ENCODE measurements at regions not wholly inside any gene's neighbourhood (a gene's known extent, or its start where the extent isn't known, plus 50 kb on each side); places are given as distances from the start of the nearest gene placed in this dataset.

DNA sequence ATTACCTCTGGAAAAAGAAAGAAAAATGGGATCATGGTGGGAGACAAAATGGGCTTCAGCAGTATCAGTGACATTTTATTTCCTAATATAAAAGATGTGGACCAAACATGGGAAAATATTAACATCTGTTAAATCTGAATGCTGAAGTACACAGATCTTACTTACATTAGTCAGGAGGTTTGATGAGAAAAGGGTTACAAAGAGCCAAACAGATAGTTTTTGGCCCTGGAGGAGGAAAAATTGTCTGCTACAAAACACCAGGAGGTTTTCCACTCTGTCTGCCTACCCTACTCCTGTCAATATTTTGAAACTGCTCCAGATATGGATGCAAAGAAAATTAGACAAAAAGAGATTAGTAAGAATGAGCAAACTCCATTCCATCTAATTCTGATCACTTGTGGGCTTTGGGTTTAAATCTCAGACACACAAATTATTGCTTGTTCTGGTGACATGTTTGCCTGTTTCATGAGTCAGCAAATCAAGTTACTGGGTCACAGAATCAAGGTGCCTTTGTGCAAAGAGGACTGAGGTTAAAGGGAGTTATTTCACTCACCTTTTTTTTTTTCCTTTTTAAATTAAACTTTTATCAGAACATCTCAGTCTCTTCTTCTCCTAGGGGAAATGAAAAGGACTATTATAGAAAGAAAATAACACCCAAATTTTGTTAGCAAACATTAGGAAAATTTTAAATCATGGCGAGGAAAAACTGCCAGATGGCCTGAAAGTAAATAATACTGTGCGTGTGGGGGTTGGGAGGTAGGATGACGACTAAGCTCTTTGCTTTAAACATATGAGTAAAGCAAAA is 87.0 kb upstream of the SPATS2L start:
- DNase-seq, result no peak

GRCh38 chr2:200220251-200220650 is 86.2 kb upstream of the SPATS2L start:
- no peak for DNase-seq

DNA sequence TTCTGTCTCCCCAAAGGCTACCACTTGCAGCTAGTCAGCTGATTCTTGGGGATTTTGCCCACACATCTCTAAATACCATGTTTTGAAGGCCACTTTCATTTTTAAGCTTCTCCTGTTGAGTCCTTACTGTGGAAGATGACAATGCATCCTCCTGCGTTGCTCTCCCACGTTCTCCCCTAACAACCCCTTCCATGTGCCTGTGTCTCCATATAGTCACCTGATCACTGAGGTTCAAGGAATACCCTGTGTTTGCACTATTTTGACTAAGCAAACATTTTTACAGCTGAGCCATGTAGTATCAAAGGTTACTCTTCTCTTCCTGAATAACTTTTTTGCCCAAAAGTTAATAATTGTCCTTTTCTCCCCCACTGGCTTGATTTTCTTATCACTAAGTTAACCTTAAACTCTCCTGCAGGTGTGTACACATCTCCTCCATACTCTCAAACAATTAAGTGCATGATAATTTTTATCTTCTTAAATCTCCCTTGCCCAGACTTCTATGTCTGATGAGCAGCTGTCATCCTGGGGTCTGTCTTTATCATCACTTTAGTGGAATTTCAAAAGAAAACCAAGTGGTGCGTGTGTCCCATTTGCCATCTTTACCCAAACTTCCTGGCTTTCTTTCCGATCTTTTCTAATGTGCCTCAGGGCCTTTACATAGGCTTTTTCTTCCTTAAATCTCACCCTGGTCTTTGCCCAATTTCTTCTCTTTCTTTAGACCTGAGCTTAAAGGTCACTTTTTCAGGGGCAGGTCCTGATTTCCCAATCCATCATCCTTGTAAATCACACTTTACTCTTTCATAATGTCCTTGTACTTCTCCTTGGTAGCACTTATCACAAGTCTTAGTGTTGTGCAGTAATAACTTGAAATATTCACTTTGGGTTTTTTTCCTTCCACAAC is 85.2 kb upstream of the SPATS2L start:
- no peak for DNase-seq

DNA sequence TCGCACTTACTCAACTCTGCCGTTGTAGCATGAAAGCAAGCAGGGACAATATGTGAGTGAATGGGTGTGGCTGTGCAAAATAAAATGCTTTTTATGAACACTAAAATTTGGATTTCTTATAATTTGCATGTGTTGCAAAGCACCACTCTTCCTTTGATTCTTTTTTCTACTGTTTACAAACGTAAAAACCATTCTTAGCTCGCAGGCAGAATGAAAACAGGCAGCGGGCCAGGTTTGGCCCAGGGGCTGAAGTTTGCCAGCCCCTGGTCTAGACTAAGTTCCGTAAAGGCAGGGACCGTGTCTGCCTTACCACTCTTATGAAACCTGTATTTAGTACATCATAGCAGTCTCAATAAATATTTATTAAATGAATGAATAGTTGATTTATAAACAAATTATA is 83.7 kb upstream of the SPATS2L start:
- DNase-seq, result no peak

DNA sequence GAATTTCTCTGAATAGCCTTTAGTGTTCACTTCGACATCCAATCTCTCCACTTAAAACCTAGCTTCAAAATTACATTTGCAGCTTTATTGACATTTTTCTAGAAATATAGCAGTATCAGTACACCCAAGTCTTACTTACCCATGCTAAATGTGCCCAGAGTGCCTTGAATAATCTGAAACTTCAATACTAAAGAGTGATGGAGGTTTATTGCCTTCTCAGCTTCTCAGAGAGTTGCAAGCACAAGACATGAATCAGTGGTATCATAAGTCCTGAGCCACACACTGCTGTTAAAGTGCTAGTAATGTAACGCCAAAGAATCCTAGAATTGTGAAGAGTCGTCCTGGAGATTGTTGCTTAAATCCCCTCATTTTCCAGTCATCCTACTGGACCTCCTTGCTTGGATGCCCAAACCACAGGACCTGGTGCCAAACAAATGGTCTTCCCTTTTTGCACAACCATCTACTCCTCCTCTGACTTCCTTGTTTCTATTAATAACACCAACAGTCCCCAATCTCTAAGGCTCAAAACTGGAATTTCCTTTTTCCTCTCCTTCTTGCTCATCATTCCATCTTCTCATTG is 83.2 kb upstream of the SPATS2L start:
- no peak for DNase-seq

DNA sequence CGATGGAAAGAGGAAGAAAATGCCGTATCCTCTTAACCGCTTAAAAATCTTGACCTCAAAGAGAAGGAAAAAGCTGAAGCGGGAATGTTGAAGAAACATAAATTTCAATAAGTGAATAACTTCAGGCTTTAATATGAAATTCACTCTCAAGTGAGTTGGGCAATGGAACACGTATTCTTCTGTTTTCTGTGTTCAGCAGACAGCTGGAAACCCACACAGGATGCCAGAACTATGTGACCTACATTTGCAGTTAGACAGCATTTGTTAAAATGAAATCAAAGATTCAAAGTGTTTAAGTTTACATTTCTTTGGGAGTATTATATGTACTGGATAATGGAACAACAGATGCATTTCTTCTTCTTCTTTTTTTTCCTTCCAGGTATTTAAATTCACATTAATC is 80.5 kb upstream of the SPATS2L start:
- DNase-seq, result no peak

GRCh38 chr2:200226451-200227426 is 79.8 kb upstream of the SPATS2L start:
- no peak for DNase-seq

- DNase-seq, result no peak
Observed at GRCh38 chr2:200230716-200231115, 75.8 kb upstream of the SPATS2L start.

- no peak for DNase-seq
Observed at GRCh38 chr2:200235533-200235932, 71.0 kb upstream of the SPATS2L start.

- no peak for DNase-seq
Observed at GRCh38 chr2:200239216-200239615, 67.3 kb upstream of the SPATS2L start.

GRCh38 chr2:200242570-200242969 is 63.9 kb upstream of the SPATS2L start:
- DNase-seq, result no peak

GRCh38 chr2:200243441-200243840 is 63.1 kb upstream of the SPATS2L start:
- no peak for DNase-seq

GRCh38 chr2:200244111-200244510 is 62.4 kb upstream of the SPATS2L start:
- no peak for DNase-seq

DNA sequence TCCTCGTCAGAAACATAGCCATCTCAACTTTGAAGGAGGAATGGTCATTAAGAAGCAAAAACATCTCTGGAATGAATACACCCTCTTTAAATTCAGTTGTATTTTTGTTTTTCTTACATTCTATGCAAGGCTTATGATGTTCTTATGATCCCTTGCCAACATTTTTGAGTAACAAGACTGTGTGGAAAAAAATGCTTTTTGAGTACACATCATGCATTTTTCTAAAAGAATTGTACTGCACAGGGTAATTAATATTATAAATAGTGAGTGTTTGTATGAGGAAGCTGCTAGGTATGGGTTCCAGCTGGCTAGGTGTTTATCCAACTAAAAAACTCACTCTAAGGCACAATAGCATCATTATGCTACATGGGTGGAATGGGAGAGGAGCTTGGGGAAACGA is 59.0 kb upstream of the SPATS2L start:
- no peak for DNase-seq

- DNase-seq, result no peak
Observed at GRCh38 chr2:200252265-200253067, 54.0 kb upstream of the SPATS2L start.

DNA sequence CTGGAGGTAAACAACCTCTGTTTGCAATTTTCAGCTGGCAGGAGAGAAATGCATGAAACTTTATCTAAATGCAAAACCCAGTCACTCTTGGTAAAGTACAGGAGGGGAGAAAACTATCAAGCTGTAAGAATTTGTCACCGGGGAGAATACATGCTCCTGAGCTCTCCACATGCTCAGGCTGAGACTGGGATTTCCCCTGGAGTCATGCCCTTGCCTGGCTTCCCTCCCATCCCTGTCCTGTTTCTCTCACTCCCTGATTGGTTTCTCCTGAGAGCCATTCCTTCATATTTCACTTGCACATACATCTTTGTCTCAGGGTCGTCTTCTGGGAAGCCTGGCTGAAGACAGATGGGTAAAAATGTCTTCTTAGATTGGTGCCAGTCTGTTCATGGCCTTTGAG is 52.9 kb upstream of the SPATS2L start:
- no peak for DNase-seq

DNA sequence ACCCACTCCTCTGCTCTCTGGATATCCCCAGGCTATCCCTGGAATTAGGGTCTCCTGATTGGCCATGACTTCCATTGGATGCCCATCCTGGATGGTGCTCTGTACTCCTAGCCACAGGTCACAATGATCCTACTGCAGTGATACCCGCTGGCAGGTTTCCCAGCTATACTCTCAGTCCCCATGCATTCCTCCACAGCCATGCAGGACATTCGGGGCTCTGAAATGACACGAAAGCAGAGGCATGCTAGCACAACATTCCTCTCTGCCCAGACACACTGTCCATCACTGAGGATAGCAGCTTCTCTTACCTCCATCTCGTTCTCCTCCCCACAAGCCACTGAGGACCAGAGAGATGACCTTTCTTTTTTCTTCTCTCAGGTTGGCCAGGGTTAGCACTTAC is 51.7 kb upstream of the SPATS2L start:
- DNase-seq, result no peak

GRCh38 chr2:200255549-200255948 is 50.9 kb upstream of the SPATS2L start:
- no peak for DNase-seq
